Adrenal gland (tissue), 9 donors: ENCODE measurements at regions not wholly inside any gene's neighbourhood (a gene's known extent, or its start where the extent isn't known, plus 50 kb on each side); places are given as distances from the start of the nearest gene placed in this dataset.

Source experiments
- DNase-seq, 7 donors: peaks; one replicate each; pipeline ENCODE4 v3.0.0-alpha.2; 2019 to 2020
- H3K27ac ChIP-seq, 5 donors: fragments of 200-600 bp; sonication (generic) in 4 of 5; 1 replicate in 3 of 5; 2 replicates in 2 of 5; pipeline versions ENCODE4 v1.5.1 to v1.8.0; 2016 to 2020; ENCODE audit warnings: mild to moderate bottlenecking in 1 of 5
- H3K27me3 ChIP-seq: fragments of 200-600 bp; 2 replicates; pipeline ENCODE4 v1.8.0; 2021
- H3K36me3 ChIP-seq, 2 donors: fragments of 200-600 bp; replicated peaks in 1 of 2; 1 replicate in 1 of 2; 2 replicates in 1 of 2; pipeline versions ENCODE4 v1.5.1 to v1.8.0; 2018 to 2022
- H3K4me1 ChIP-seq, 2 donors: fragments of 200-600 bp; replicated peaks in 1 of 2; 1 replicate in 1 of 2; 2 replicates in 1 of 2; pipeline versions ENCODE4 v1.5.1 to v1.8.0; 2018 to 2021
- H3K4me3 ChIP-seq, 4 donors: fragments of 200-600 bp; sonication (generic) in 3 of 4; one replicate each; pipeline ENCODE4 v1.5.1; 2016 to 2018
- H3K9me3 ChIP-seq, 3 donors: fragments of 200-600 bp; sonication (generic) in 1 of 3; replicated peaks in 1 of 3; 1 replicate in 2 of 3; 2 replicates in 1 of 3; pipeline versions ENCODE4 v1.5.1 to v1.8.0; 2016 to 2021
- POLR2A ChIP-seq, 2 donors: fragments of 450-650 bp; IDR thresholded peaks; one replicate each; pipeline ENCODE4 v1.6.1; 2017; ENCODE audit warnings: antibody characterized with exemption in 2 of 2, mild to moderate bottlenecking in 2 of 2, moderate library complexity in 1 of 2
- WGBS, 4 donors: extraction: QIAGEN DNeasy Blood & Tissue Kit in 2 of 4; methylation state at CpG; one replicate each; pipeline versions ENCODE4 v1.1.5 to v1.1.7; 2013 to 2017; 5-methylcytosine and 5-hydroxymethylcytosine counted together
- intact Hi-C, 2 donors: fragments of 100-400 bp; cut with DNase I; formaldehyde crosslinking; loops; one replicate each; pipeline versions ENCODE4 v1.14.1 to v1.15.0; 2022 to 2023
- TF ChIP-seq, protein P1 (sequence below), 6 experiments: fragments of 450-650 bp in 4 of 6; fragments of 200-600 bp in 2 of 6; sonication (generic) in 1 of 6; IDR thresholded peaks; 1 replicate in 5 of 6; 2 replicates in 1 of 6; pipeline versions ENCODE4 v1.5.1 to v1.8.0; 2016 to 2021; ENCODE audit warnings: antibody characterized with exemption in 6 of 6, mild to moderate bottlenecking in 2 of 6, moderate library complexity in 1 of 6
- donor health status: healthy with polysubstance abuse.
- donor health status: Bipolar disorder and iron deficiency.
- donor health status: DM: yes; HTN: yes; CAD: no.
- donor health status: DM: no; HTN: no; CAD: no.
- donor health status: DM: no; HTN: no; CAD: no.

DNA sequence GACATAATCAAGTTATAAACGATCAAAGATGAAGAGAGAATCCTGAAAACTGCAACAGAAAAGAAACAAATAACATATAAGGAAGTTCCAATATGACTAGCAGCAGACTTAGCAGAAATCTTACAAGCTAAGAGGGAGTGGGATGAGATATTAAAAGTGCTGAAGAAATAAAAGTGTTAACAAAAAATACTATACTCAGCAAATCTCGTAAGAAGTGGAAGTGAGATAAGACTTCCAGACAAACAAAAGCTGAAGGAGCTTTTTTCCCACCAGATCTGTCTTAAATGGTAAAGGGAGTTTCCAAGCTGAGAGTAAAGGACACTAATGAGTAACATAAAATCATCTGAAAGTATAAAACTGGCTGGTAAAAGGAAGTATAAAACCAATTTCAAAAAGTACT lies 2036.0 kb upstream of the C9orf72 start:
- intact Hi-C loops, result no loop called here
- Histone ChIP-seq H3K4me3 (no peak overlapping the region), H3K4me1 (no peaks in the 10 kb centered on the region), H3K9me3 (no peaks in the 10 kb centered on the region), H3K27me3 (no peaks in the 10 kb centered on the region), H3K36me3 (no peaks in the 10 kb centered on the region), H3K27ac (no peak overlapping the region)
- WGBS, 4 donors, result 49 to 62% (median 54%) methylated on average over 2 of the region's 2 CpGs
- TF ChIP-seq, protein P1, sequence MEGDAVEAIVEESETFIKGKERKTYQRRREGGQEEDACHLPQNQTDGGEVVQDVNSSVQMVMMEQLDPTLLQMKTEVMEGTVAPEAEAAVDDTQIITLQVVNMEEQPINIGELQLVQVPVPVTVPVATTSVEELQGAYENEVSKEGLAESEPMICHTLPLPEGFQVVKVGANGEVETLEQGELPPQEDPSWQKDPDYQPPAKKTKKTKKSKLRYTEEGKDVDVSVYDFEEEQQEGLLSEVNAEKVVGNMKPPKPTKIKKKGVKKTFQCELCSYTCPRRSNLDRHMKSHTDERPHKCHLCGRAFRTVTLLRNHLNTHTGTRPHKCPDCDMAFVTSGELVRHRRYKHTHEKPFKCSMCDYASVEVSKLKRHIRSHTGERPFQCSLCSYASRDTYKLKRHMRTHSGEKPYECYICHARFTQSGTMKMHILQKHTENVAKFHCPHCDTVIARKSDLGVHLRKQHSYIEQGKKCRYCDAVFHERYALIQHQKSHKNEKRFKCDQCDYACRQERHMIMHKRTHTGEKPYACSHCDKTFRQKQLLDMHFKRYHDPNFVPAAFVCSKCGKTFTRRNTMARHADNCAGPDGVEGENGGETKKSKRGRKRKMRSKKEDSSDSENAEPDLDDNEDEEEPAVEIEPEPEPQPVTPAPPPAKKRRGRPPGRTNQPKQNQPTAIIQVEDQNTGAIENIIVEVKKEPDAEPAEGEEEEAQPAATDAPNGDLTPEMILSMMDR (IDR thresholded peaks at IDR 0.05), result no peak
- DNase-seq, result no peak

DNA sequence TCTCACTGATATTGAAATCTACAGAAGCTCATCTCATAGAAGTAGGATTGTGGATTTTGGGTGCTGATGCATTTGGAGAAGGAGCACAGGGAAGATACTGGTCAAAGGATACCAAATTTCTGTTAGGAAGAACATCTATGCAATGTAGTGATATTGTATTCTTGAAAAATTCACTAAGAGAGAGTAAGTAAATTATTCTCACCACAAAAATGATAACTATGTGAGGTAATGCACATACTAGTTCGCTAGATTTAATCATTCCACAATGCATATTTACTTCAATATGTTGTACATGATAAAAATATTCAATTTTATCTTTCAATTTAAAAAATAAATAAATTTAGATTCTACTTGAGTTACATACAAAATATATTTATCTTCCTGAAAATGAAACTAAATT lies 2040.5 kb upstream of the C9orf72 start:
- WGBS, 4 donors, result 77 to 83% (median 80%) methylated on average over 1 of the region's 1 CpG
- no peak overlapping the region for H3K4me3 ChIP-seq
- H3K4me1 ChIP-seq, result no peaks in the 10 kb centered on the region
- H3K27me3 ChIP-seq, result no peaks in the 10 kb centered on the region
- intact Hi-C loops, result no loop called here
- no peaks in the 10 kb centered on the region for H3K36me3 ChIP-seq
- TF ChIP-seq, protein P1 (IDR thresholded peaks at IDR 0.05), result no peak
- no peak for TF ChIP-seq POLR2A (IDR thresholded peaks at IDR 0.05)
- no peak for DNase-seq
- no peak overlapping the region for H3K27ac ChIP-seq
- no peaks in the 10 kb centered on the region for H3K9me3 ChIP-seq

DNA sequence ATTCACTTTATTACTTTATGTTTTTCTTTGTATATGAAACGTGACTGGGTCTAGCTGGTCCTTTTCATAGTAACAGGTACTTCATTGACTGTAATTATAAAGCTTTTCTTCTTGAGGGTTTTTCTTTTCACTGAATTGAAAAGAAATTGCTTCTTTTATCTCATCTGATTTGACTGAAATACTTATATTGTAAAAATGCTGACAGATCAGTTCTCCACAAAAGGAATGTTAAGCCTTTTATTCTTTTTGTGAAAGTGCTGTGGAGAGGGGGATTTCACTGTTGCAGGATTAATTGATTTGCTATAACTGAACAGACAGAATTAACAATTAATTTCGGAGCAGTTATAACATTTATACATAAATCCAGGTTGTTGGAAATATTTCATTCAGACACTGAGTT lies 2043.6 kb upstream of the C9orf72 start:
- no peaks in the 10 kb centered on the region for H3K4me1 ChIP-seq
- intact Hi-C loops, result no loop called here
- H3K4me3 ChIP-seq, result no peak overlapping the region
- no peaks in the 10 kb centered on the region for H3K36me3 ChIP-seq
- H3K27ac ChIP-seq, result no peak overlapping the region
- WGBS, 4 donors, result 41 to 61% (median 58%) methylated on average over 2 of the region's 2 CpGs
- no peak for DNase-seq
- H3K9me3 ChIP-seq, result peaks cover 0 to 4% (median 0%) of the 10 kb centered on the region in 3 donors
- no peak for TF ChIP-seq POLR2A (IDR thresholded peaks at IDR 0.05)
- TF ChIP-seq, protein P1 (IDR thresholded peaks at IDR 0.05), result no peak
- H3K27me3 ChIP-seq, result no peaks in the 10 kb centered on the region

- Histone ChIP-seq H3K27ac (no peak overlapping the region), H3K9me3 (peaks cover 0 to 3% (median 0%) of the 10 kb centered on the region in 3 donors), H3K36me3 (no peaks in the 10 kb centered on the region), H3K27me3 (no peaks in the 10 kb centered on the region), H3K4me1 (no peaks in the 10 kb centered on the region), H3K4me3 (no peak overlapping the region)
- TF ChIP-seq, protein P1 (IDR thresholded peaks at IDR 0.05), result no peak
- no peak for TF ChIP-seq POLR2A (IDR thresholded peaks at IDR 0.05)
- whole genome bisulfite sequencing, 4 donors, result 26 to 30% (median 27%) methylated on average over 2 of the region's 2 CpGs
- intact Hi-C loops, result no loop called here
- DNase-seq, result no peak
Observed at GRCh38 chr9:29625292-29625731, 2052.0 kb upstream of the C9orf72 start.
